ENCODE measurements at regions not wholly inside any gene's neighbourhood (a gene's known extent, or its start where the extent isn't known, plus 50 kb on each side); places are given as distances from the start of the nearest gene placed in this dataset.
A peak's percentile ranks its signal among the peaks of the same experiment; 100 is the strongest.

DNA sequence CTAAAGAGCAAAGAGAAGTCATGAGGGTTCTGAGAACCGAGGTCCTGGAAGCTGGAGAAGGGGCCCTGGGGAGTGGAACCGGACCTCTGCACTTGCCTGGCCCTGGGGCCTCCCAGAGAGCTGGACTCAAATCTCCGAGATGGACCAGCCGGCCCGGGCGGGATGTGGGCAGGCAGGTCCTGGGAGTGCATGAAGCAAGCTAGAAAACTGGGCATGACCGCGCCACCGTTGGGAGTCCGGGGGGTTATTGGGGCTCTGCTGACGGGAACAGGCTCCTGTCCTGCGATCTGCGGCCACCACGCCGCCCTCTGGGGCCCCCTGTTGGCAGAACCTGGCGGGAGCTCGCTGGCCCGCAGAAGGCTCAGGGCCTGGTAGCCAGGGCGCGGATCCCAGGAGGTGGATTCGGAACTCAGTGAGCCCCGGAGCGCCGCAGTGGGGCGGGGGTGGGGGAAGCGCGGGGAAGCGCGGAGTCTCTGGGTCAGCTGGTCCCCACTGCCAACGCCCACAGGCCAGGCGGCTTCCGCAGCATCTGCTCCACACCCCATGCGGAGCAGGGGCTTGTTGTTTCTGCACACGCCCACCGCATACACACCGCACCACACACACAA is 150.6 kb downstream of the ERCC6L2 start (continued):
- TF ChIP-seq RBM34 (IDR thresholded peaks at IDR 0.05; ENCODE audit: borderline replicate concordance, insufficient read depth, low read length): no peak

DNA sequence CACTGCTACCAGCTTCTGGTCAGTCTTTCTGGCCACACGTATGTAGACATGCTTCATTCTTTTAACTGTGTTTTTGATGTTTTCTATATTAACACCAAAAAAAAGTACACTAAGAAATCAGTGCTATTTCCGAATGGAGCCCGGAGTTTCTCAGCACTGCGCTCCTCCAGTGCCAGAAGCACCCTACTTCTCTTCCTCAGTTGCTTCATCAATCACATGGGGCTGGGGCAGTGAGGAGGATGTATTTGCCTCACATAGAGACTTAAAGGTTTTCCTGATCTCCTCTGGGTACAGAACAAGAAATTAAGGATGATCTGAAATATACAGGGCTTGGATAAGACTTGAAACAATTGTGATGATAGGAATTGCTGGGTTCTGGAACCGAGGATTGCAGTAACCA is 148.0 kb downstream of the ERCC6L2 start:
- H3K9ac ChIP-seq (ENCODE audit: insufficient read depth in 1 of 2, low read depth in 2 of 2, low read length in 2 of 2): no peak overlapping the region
- no peaks in the 10 kb centered on the region for H3K79me2 ChIP-seq (ENCODE audit: control insufficient read depth, insufficient read depth, low read length)
- FAIRE-seq (peak; percentile 40), ATAC-seq (no peak), DNase-seq (ENCODE audit: extremely low read depth in 1 of 4, low spot score in 3 of 4) (no peak)
- no TSS peak for BruUV-seq (replicated peaks)
- peaks cover 9 to 25% of the 10 kb centered on the region in 2 experiments; a peak in 4 of 5 replicates for H3K4me1 ChIP-seq (replicated peaks in 1 of 2; ENCODE audit: control insufficient read depth in 2 of 2, insufficient read depth in 2 of 2, low read length in 2 of 2)
- no peak overlapping the region for H3K27ac ChIP-seq (ENCODE audit: extremely low read depth, low read depth, low read length)
- H2AFZ ChIP-seq (ENCODE audit: low read depth, low read length): no peak overlapping the region
- 41% methylated on average over 5 of the region's 5 CpGs for WGBS (ENCODE audit: insufficient coverage, low coverage, missing lambda C conversion rate)
- TF ChIP-seq ARID2 (IDR thresholded peaks at IDR 0.05): no peak
- TF ChIP-seq, protein P1, sequence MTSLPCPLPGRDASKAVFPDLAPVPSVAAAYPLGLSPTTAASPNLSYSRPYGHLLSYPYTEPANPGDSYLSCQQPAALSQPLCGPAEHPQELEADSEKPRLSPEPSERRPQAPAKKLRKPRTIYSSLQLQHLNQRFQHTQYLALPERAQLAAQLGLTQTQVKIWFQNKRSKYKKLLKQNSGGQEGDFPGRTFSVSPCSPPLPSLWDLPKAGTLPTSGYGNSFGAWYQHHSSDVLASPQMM (CRISPR knock-in tag; IDR thresholded peaks at IDR 0.05): no peak
- no peaks in the 10 kb centered on the region for H4K20me1 ChIP-seq (replicated peaks; ENCODE audit: control insufficient read depth, insufficient read depth, low read length)
- H3K36me3 ChIP-seq (ENCODE audit: control insufficient read depth, insufficient read depth, low read length): no peaks in the 10 kb centered on the region
- ChIA-PET CTCF (ENCODE audit: low intra/inter-chr PET ratio) (no interaction called here), POLR2A (no interaction called here)
- intact Hi-C loops (cut with micrococcal nuclease) (no loop called here), in situ Hi-C loops (cut with MboI) (no loop called here)
- H3K4me3 ChIP-seq: no peak overlapping the region
- H3K27me3 ChIP-seq (ENCODE audit: control insufficient read depth in 2 of 2, insufficient read depth in 2 of 2, low read length in 2 of 2): 0 out of 5 replicates have a peak, but pooled peaks cover 0 to 5% of the 10 kb centered on the region in 2 experiments
- no peaks in the 10 kb centered on the region for H3K9me3 ChIP-seq (replicated peaks; ENCODE audit: control insufficient read depth, insufficient read depth, low read depth, low read length)
- H3K9me1 ChIP-seq (ENCODE audit: control insufficient read depth, insufficient read depth, low read length): no peaks in the 10 kb centered on the region
- H3K4me2 ChIP-seq (ENCODE audit: insufficient read depth, low read length): no peak overlapping the region
